ENCODE measurements at regions not wholly inside any gene's neighbourhood (a gene's known extent, or its start where the extent isn't known, plus 50 kb on each side); places are given as distances from the start of the nearest gene placed in this dataset.

DNA sequence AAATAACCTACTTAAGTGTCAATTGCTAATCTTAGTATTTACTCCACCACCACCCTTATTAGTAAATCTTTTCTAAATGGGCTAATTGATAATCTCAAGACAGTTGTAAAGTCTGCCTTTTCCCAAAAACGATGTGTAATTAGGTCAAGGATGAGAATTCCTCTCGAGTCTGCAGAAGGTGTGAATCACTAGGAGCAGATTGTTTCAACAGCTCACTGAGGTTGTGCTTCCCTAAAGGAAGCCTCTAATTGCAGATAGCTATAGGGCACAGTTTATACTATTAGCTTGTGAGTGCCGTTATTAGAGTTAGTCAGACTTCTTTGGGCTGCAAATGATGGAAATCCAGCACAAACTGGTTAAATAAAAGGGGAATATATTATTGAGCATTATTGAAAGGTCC is 84.9 kb downstream of the C11orf91 start:
- no peak for DNase-seq

- no peak for DNase-seq
These were observed 87.2 kb downstream of the C11orf91 start for GRCh38 chr11:33613404-33613803.

- no peak for DNase-seq
These were observed 89.7 kb downstream of the C11orf91 start for GRCh38 chr11:33610903-33611302.

GRCh38 chr11:33608386-33608785 is 92.2 kb downstream of the C11orf91 start:
- no peak for DNase-seq

DNA sequence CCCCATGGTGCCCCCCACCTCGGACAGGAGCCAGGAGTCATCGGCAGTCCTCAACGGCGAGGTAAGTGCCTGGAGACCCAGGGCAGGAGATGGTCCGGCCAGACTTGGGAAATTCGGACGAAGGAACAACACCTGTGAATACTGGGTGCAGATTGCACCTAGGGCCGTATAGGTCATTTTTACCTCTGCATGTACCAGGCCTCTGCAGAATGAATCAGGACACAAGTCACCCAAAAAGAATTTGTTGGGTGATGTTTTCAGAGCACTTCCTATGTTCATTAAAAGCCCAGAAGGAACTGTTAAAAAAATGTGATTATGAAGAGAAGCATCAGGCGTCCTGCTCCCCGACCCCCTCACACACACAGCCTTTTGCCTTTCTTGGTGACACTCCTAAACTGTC is 93.9 kb downstream of the C11orf91 start:
- no peak for DNase-seq

DNA sequence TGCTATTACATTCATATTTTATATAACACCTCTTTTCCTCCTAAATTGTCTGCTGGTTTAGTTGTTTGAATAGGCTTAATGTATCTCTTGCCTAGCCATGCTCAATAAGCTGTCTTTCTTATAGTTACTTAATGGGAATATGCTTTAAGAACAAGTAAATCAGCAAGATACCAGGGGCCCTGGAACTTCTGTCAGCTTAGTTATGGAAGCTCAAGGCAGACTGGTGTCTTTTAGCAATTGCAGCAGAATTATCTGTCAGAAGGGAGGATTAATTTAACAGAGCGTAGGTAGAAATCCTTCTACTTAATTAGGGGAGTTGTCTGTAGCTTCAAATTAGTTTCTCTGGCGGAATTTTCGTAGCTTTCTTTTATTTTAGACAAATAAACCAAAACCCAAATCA is 94.9 kb downstream of the C11orf91 start:
- no peak for DNase-seq

DNA sequence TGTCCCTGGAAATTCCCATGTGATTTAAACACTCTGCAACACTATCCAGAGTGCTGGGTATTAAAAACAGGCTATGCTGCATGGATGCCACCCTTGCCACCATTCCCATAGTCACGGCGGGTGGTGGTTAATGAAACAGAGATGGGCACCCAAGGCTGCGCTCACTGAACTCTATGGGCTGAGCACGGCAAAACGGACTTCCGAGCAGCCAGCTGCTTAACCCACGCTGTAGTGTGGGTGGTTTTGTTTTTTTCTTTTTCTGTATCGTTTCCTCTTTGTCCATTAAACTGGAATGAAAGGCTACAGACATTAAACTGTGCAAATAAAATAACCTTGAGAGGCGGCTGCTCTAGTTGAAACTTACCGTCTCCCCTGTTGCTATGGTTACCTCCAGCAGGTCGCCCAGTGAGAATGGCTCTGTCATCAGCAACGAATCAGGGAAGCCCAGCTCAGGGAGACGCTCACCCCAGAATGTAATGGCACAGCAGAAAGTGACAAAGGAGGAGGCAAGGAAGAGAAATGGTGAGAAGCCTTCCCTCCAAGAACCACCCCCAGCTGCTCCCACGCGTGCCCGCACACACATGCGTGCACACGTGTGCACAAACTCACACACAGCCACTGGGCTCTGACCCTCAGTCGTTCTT is 102.1 kb downstream of the C11orf91 start:
- no peak for DNase-seq

- DNase-seq, result no peak
These were observed 106.4 kb downstream of the C11orf91 start for GRCh38 chr11:33594188-33594587.

GRCh38 chr11:33590441-33590840 is 110.2 kb downstream of the C11orf91 start:
- no peak for DNase-seq

DNA sequence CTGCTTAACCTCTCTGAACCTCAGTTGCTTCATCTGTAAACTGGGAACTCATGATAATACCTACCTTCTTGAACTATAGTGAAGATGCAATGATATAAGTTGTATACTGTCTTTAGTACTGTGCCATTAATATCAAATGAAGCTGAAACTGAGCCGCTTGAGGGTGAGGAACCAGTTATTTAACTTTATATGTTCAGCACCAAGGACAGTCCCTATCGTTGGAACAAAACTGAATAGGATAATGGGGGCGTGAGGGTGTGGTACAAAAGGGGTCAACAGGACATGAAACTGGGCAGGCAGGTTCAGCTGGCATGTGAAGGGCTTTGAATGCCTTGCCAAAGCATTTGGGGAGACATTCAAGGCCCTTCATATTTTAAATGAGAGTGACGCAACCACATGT is 112.6 kb downstream of the C11orf91 start:
- DNase-seq, result no peak

- no peak for DNase-seq
These were observed 114.9 kb downstream of the C11orf91 start for GRCh38 chr11:33585586-33586209.

DNA sequence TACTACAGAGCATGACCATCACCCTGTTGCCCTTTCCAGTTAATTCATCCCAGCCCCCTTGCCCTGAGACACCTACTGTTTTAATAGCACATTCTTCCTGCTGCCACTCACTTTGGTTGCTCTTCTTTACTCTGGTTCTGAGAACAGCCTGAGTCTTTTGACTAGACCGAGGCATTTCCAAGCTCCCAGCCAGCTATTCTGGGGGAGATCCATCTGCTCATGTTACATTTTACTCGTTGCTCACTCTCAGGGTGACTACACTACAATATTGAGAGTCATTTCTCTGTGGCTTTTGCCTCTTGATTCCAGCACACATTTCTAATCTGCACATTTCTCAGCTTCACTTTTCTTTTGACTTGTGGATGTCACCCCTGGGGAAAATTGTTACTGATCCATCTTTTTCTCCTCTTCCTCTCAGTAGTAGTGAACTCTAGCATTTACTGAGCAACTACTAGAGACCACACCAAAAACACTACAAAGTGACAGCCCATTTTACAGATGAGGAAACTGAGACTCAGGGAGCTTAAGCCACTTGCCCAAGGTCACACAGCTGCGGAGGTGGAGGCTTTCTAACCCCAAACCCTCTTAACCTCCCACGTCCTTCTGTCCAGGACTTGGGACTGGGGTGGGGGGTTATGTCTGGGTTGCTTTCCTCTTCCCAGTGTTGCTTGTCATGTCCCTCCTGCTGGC is 117.8 kb downstream of the C11orf91 start:
- no peak for DNase-seq

DNA sequence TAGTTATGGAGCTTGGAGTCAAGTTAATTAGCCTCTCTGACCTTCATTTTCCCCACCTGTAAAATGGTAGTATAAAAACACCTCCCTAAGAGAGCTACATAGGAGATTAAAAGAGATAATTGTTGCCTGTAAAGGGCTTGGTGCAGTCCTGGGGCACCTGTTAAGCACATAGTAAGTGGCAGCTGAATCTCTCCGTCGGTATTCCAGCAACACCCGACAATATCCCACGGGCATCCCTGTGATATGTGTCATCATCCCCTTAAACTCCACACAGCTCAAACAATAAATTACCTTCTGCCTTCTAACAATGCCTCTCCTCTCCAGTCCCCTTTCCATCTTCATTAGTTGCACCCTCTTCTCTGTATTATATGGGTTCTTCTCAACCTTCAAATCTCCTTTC is 121.5 kb downstream of the C11orf91 start:
- no peak for DNase-seq

DNA sequence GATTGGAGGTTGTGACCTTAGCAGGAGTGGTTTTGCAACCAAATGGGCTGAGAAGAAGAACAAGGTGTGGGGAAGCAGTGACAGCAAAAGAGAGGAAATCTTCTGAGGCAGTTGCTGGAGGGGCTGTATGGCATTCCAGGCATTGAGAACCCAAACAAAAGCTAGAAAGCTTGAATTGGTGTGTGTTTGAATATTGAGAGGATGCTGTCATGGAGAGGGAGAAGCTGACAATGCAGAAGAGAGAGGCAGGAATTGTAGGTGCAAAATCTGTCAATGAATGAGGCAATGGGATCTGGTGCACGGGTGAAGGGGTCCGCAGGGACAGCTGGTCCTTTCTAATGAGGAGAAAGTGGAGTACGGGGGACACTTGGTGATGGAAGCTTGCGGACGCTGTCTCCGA is 123.4 kb downstream of the C11orf91 start:
- no peak for DNase-seq

- DNase-seq, result no peak
These were observed 125.3 kb downstream of the C11orf91 start for GRCh38 chr11:33575311-33575710.

GRCh38 chr11:33574331-33574730 is 126.3 kb downstream of the C11orf91 start:
- no peak for DNase-seq

DNA sequence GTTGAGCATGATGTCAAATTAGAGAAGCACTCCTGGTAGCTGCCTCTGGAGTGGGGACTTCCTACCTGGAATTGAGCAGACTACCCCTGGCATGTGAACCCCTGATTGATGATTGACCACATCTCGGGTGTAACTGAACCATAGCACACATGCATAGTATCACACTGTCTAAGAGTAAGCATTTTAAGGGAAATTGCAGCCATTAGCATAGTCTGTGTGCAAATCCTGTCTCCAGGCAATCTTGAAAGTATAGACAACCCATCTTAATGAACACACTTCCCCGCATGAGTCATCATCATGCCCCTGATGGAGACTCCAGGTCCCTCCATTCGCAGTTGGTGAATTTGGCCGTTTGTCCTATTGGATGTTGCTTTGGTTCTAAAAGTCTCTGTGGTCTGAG is 131.3 kb downstream of the C11orf91 start:
- DNase-seq, result no peak

DNA sequence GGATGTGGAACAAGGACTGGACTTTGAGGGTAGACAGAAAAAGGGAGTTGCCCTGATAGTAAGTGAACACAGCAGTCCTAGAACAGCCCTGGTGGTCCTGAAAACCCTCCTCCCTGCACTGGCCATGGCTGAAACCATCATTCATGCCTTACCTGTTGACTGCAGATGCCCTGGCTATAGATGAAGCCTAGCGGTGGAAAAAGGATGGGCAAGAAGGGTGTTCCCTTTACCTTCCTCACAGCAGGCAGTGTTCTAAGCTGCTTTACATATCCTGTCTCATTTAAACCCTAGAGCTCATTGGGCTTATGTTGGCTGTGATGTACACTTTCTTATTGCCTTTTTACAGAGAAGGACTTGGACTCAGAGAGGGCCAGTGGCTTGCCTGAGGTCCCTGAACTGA is 133.6 kb downstream of the C11orf91 start:
- no peak for DNase-seq

DNA sequence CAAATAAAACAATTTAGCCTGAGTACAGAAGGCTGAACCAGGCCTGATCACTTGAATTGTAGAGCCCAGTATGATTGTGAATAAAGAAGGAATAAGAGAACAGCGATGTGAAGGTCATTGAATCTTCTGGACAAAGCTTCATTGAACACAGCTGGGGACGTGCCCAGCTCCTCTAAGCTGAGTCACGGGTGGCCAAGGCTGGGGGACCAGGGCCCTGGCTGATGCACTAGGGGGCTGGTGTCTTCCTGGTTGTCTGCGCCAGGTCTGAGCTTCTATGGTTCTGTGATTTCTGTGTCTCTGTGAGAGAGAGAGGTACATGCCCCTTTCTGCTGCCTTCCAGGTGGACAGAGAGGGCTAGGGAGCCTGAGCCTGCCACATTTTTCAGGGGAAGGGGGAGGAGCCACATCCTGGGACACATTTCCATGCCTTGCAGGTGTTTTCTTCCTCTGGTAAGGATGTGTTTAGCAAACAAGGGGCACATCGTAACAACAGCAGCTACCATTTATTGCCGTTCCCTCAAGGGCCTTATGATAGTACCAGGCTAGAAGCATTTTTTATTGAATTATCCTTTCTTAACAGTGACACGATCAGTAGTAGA is 135.7 kb downstream of the C11orf91 start:
- no peak for DNase-seq

- no peak for DNase-seq
These were observed 139.9 kb downstream of the C11orf91 start for GRCh38 chr11:33560729-33561128.

- no peak for DNase-seq
These were observed 141.1 kb downstream of the C11orf91 start for GRCh38 chr11:33559567-33559966.

DNA sequence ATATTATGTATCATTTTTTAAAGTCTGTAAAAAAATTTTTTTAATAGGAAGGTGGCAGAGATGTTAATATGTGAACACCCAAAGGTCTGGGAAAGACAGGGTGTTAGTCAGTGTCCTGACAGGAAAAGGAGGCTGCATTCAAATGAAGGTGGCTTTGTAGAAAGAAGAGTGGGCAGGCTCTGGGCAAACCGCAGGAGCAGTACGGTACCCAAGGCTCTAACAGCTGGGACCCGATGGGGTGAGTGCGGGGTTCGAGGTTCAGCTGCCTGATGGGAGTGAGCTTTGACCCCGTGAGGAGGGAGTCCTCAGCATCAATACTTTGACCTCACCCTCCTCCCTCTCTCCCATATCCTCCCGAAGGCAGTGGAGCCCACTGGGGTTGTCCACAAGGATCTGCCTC is 142.5 kb downstream of the C11orf91 start:
- DNase-seq, result no peak

- DNase-seq, result no peak
These were observed 143.4 kb downstream of the C11orf91 start for GRCh38 chr11:33557201-33557600.

DNA sequence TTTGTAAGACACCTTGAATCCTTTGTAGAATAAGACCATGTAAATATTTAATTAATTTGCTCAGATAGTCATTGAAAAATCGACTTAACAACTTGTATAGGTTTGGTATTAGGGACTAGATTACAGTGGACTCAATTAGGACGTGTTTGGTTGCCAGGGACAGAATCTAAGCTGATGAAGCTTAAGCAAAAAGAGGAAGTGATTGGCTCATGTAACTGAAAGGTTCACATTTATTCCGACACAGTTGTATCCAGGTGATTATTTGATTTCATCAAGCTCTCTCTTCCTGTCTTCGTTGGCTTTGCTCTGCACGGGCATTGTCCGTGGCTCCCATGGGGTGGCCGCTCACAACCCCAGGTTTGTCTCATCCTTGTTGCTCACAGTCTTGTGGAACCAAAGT is 146.4 kb downstream of the C11orf91 start:
- DNase-seq, result no peak
